Small intestine (tissue), 7 donors: ENCODE measurements at regions not wholly inside any gene's neighbourhood (a gene's known extent, or its start where the extent isn't known, plus 50 kb on each side); places are given as distances from the start of the nearest gene placed in this dataset.

Source experiments
- DNase-seq, 2 donors: peaks; one replicate each; pipeline versions ENCODE4 v3.0.0 to v3.0.0-alpha.2; 2013
- FAIRE-seq: peaks from 2 replicates; lab custom pipeline; 2012; peaks lifted over from hg19 to GRCh38; lab: Jason Lieb, UNC
- H3K27ac ChIP-seq, 3 donors: one replicate each; pipeline ENCODE4 v1.5.1; 2013; ENCODE audit warnings: low read length in 2 of 3, mild to moderate bottlenecking in 2 of 3, control low read depth in 1 of 3, inconsistent platforms in 1 of 3, low read depth in 1 of 3, moderate library complexity in 1 of 3
- H3K27me3 ChIP-seq, 3 donors: one replicate each; pipeline ENCODE4 v1.6.1; 2013; ENCODE audit warnings: low read length in 3 of 3, inconsistent platforms in 1 of 3; ENCODE audit not compliant: control insufficient read depth in 3 of 3, insufficient read depth in 3 of 3
- H3K36me3 ChIP-seq, 3 donors: one replicate each; pipeline ENCODE4 v1.6.1; 2013; ENCODE audit warnings: low read length in 3 of 3, inconsistent platforms in 1 of 3, low read depth in 1 of 3, mild to moderate bottlenecking in 1 of 3, moderate library complexity in 1 of 3; ENCODE audit not compliant: control insufficient read depth in 3 of 3, insufficient read depth in 2 of 3
- H3K4me1 ChIP-seq, 3 donors: one replicate each; pipeline ENCODE4 v1.6.1; 2013; ENCODE audit warnings: low read length in 2 of 3, inconsistent platforms in 1 of 3, low read depth in 1 of 3, mild to moderate bottlenecking in 1 of 3, moderate library complexity in 1 of 3; ENCODE audit not compliant: control insufficient read depth in 3 of 3, insufficient read depth in 2 of 3
- H3K4me3 ChIP-seq, 3 donors: one replicate each; pipeline ENCODE4 v1.5.1; 2013; ENCODE audit warnings: low read length in 3 of 3, control low read depth in 1 of 3, inconsistent platforms in 1 of 3, low read depth in 1 of 3, mild to moderate bottlenecking in 1 of 3, moderate library complexity in 1 of 3
- H3K9me3 ChIP-seq, 2 donors: one replicate each; pipeline ENCODE4 v1.6.1; 2013; ENCODE audit warnings: low read depth in 1 of 2, low read length in 1 of 2; ENCODE audit not compliant: control insufficient read depth in 2 of 2, insufficient read depth in 1 of 2
- WGBS, 3 donors: extraction: QIAGEN DNeasy Blood & Tissue Kit; methylation state at CpG; one replicate each; pipeline ENCODE4 v1.1.7; 2013; 5-methylcytosine and 5-hydroxymethylcytosine counted together
- donor health status: healthy with polysubstance abuse.
- donor health status: control.
- donor health status: control.
- donor health status: Bipolar disorder and iron deficiency.
- donor health status: healthy.

GRCh38 chr5:92567831-92568450, 1013.1 kb downstream of the NR2F1-AS1 start:
- Histone ChIP-seq H3K4me1 (no peaks in the 10 kb centered on the region), H3K27ac (no peak overlapping the region), H3K27me3 (no peaks in the 10 kb centered on the region), H3K9me3 (no peaks in the 10 kb centered on the region), H3K4me3 (no peak overlapping the region), H3K36me3 (no peaks in the 10 kb centered on the region)
- DNase-seq: no peak
- FAIRE-seq: no peak
- 91 to 93% (median 93%) methylated on average over 3 of the region's 3 CpGs for WGBS, 3 donors

GRCh38 chr5:92566113-92566786, 1014.8 kb downstream of the NR2F1-AS1 start:
- FAIRE-seq (no peak), DNase-seq (no peak)
- no peak overlapping the region for H3K4me3 ChIP-seq
- H3K27ac ChIP-seq: no peak overlapping the region
- H3K36me3 ChIP-seq: no peaks in the 10 kb centered on the region
- no peaks in the 10 kb centered on the region for H3K27me3 ChIP-seq
- no peaks in the 10 kb centered on the region for H3K4me1 ChIP-seq
- no peaks in the 10 kb centered on the region for H3K9me3 ChIP-seq
- WGBS, 3 donors: 37 to 55% (median 45%) methylated on average over 3 of the region's 3 CpGs

- FAIRE-seq (no peak), DNase-seq (no peak)
- no peak overlapping the region for H3K4me3 ChIP-seq
- no peaks in the 10 kb centered on the region for H3K4me1 ChIP-seq
- no peaks in the 10 kb centered on the region for H3K27me3 ChIP-seq
- H3K36me3 ChIP-seq: no peaks in the 10 kb centered on the region
- no peak overlapping the region for H3K27ac ChIP-seq
- H3K9me3 ChIP-seq: no peaks in the 10 kb centered on the region
- WGBS, 3 donors: 41 to 62% (median 49%) methylated on average over 3 of the region's 3 CpGs
Observed at GRCh38 chr5:92565673-92566072, 1015.3 kb downstream of the NR2F1-AS1 start.

- H3K27me3 ChIP-seq: no peaks in the 10 kb centered on the region
- no peaks in the 10 kb centered on the region for H3K9me3 ChIP-seq
- H3K27ac ChIP-seq: no peak overlapping the region
- no peaks in the 10 kb centered on the region for H3K4me1 ChIP-seq
- H3K4me3 ChIP-seq: no peak overlapping the region
- DNase-seq (no peak), FAIRE-seq (no peak)
- H3K36me3 ChIP-seq: no peaks in the 10 kb centered on the region
Observed at GRCh38 chr5:92562065-92562464, 1019.0 kb downstream of the NR2F1-AS1 start.

- 14 to 57% (median 23%) methylated on average over 1 of the region's 1 CpG for WGBS, 3 donors
- FAIRE-seq: no peak
Observed at GRCh38 chr5:92561411-92561959, 1019.5 kb downstream of the NR2F1-AS1 start.

GRCh38 chr5:92560698-92561401, 1020.2 kb downstream of the NR2F1-AS1 start:
- Histone ChIP-seq H3K9me3 (no peaks in the 10 kb centered on the region), H3K27ac (no peak overlapping the region), H3K4me3 (no peak overlapping the region), H3K36me3 (no peaks in the 10 kb centered on the region), H3K27me3 (no peaks in the 10 kb centered on the region), H3K4me1 (no peaks in the 10 kb centered on the region)
- no peak for DNase-seq
- FAIRE-seq: no peak
- WGBS, 3 donors: 56 to 68% (median 66%) methylated on average over 4 of the region's 4 CpGs

More at GRCh38 chr5:92561411-92561959, 1019.5 kb downstream of the NR2F1-AS1 start:
- no peaks in the 10 kb centered on the region for H3K27me3 ChIP-seq
- no peak overlapping the region for H3K4me3 ChIP-seq
- H3K27ac ChIP-seq: no peak overlapping the region
- peak in 1 of 2 donors; percentile 4 for DNase-seq
- no peaks in the 10 kb centered on the region for H3K9me3 ChIP-seq
- H3K36me3 ChIP-seq: no peaks in the 10 kb centered on the region
- no peaks in the 10 kb centered on the region for H3K4me1 ChIP-seq

- WGBS, 3 donors: 46 to 55% (median 53%) methylated on average over 3 of the region's 3 CpGs
- no peak for DNase-seq
- Histone ChIP-seq H3K4me1 (no peaks in the 10 kb centered on the region), H3K4me3 (no peak overlapping the region), H3K27me3 (no peaks in the 10 kb centered on the region), H3K27ac (no peak overlapping the region), H3K9me3 (no peaks in the 10 kb centered on the region), H3K36me3 (no peaks in the 10 kb centered on the region)
- no peak for FAIRE-seq
Observed at GRCh38 chr5:92559781-92560180, 1021.2 kb downstream of the NR2F1-AS1 start.

GRCh38 chr5:92559331-92559730, 1021.7 kb downstream of the NR2F1-AS1 start:
- Histone ChIP-seq H3K27ac (no peak overlapping the region), H3K4me1 (no peaks in the 10 kb centered on the region), H3K4me3 (no peak overlapping the region), H3K36me3 (no peaks in the 10 kb centered on the region), H3K9me3 (no peaks in the 10 kb centered on the region), H3K27me3 (no peaks in the 10 kb centered on the region)
- DNase-seq (no peak), FAIRE-seq (no peak)
- 76 to 87% (median 83%) methylated on average over 4 of the region's 4 CpGs for WGBS, 3 donors
